ENCODE measurements at regions not wholly inside any gene's neighbourhood (a gene's known extent, or its start where the extent isn't known, plus 50 kb on each side); places are given as distances from the start of the nearest gene placed in this dataset.

DNA sequence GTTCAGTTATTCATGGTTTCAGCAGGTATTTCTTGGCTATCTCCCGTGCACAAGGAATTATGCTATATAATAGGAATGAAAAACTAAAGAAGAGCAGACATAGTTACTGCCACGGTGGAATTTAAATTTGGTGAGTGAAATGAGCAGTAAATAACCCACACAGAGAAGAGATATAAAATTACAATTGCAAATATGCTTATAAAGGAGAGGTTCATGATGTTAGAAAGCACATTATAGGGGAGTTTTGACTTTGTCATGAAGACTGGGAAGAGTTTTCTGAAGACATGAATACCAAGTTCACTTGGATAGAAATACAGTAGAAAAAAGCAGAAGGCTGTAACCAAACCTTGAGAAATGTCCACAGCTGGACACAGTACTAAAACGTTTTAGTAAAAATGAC, 712.0 kb upstream of the AADAT start:
- TF ChIP-seq, protein P1, sequence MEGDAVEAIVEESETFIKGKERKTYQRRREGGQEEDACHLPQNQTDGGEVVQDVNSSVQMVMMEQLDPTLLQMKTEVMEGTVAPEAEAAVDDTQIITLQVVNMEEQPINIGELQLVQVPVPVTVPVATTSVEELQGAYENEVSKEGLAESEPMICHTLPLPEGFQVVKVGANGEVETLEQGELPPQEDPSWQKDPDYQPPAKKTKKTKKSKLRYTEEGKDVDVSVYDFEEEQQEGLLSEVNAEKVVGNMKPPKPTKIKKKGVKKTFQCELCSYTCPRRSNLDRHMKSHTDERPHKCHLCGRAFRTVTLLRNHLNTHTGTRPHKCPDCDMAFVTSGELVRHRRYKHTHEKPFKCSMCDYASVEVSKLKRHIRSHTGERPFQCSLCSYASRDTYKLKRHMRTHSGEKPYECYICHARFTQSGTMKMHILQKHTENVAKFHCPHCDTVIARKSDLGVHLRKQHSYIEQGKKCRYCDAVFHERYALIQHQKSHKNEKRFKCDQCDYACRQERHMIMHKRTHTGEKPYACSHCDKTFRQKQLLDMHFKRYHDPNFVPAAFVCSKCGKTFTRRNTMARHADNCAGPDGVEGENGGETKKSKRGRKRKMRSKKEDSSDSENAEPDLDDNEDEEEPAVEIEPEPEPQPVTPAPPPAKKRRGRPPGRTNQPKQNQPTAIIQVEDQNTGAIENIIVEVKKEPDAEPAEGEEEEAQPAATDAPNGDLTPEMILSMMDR (conservative IDR thresholded peaks at IDR 0.05; ENCODE audit: low read depth in 2 of 2): no peak
- TF ChIP-seq EZH2 (IDR thresholded peaks at IDR 0.05; ENCODE audit: low read depth, unreplicated experiment): no peak
- TF ChIP-seq POLR2AphosphoS5 (IDR thresholded peaks at IDR 0.05; ENCODE audit: low read depth): no peak
- no peak for TF ChIP-seq CREB1 (CRISPR knock-in tag; IDR thresholded peaks at IDR 0.05; ENCODE audit: low read depth)
- no peak for TF ChIP-seq EZH2phosphoT487 (IDR thresholded peaks at IDR 0.05; ENCODE audit: unreplicated experiment)
- TF ChIP-seq, protein P2, sequence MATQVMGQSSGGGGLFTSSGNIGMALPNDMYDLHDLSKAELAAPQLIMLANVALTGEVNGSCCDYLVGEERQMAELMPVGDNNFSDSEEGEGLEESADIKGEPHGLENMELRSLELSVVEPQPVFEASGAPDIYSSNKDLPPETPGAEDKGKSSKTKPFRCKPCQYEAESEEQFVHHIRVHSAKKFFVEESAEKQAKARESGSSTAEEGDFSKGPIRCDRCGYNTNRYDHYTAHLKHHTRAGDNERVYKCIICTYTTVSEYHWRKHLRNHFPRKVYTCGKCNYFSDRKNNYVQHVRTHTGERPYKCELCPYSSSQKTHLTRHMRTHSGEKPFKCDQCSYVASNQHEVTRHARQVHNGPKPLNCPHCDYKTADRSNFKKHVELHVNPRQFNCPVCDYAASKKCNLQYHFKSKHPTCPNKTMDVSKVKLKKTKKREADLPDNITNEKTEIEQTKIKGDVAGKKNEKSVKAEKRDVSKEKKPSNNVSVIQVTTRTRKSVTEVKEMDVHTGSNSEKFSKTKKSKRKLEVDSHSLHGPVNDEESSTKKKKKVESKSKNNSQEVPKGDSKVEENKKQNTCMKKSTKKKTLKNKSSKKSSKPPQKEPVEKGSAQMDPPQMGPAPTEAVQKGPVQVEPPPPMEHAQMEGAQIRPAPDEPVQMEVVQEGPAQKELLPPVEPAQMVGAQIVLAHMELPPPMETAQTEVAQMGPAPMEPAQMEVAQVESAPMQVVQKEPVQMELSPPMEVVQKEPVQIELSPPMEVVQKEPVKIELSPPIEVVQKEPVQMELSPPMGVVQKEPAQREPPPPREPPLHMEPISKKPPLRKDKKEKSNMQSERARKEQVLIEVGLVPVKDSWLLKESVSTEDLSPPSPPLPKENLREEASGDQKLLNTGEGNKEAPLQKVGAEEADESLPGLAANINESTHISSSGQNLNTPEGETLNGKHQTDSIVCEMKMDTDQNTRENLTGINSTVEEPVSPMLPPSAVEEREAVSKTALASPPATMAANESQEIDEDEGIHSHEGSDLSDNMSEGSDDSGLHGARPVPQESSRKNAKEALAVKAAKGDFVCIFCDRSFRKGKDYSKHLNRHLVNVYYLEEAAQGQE (IDR thresholded peaks at IDR 0.05; ENCODE audit: unreplicated experiment): no peak

All from GM23338 (cell line).